ENCODE measurements at regions not wholly inside any gene's neighbourhood (a gene's known extent, or its start where the extent isn't known, plus 50 kb on each side); places are given as distances from the start of the nearest gene placed in this dataset.

GRCh38 chr6:140459209-140459608, 1084.8 kb upstream of the CITED2 start:
- in situ Hi-C loops (cut with MboI) (no loop called here), intact Hi-C loops (cut with micrococcal nuclease) (no loop called here)
- H3K9me1 ChIP-seq (ENCODE audit: control insufficient read depth, insufficient read depth, low read length): no peaks in the 10 kb centered on the region
- H3K9me3 ChIP-seq (replicated peaks; ENCODE audit: control insufficient read depth, insufficient read depth, low read depth, low read length): no peaks in the 10 kb centered on the region
- H3K4me1 ChIP-seq (replicated peaks in 1 of 2; ENCODE audit: control insufficient read depth in 2 of 2, insufficient read depth in 2 of 2, low read length in 2 of 2): no peaks in the 10 kb centered on the region
- ATAC-seq: no peak
- CTCF ChIA-PET (ENCODE audit: low intra/inter-chr PET ratio): no interaction called here
- no peak overlapping the region for H3K9ac ChIP-seq (ENCODE audit: insufficient read depth in 1 of 2, low read depth in 2 of 2, low read length in 2 of 2)
- H3K36me3 ChIP-seq (ENCODE audit: control insufficient read depth, insufficient read depth, low read length): no peaks in the 10 kb centered on the region
- WGBS (ENCODE audit: insufficient coverage, low coverage, missing lambda C conversion rate): 41% methylated on average over 2 of the region's 2 CpGs
- POLR2A ChIA-PET: interaction anchor here (1.5 kb wide), 1 partner anchor 31 kb away, joined by 5 read pairs; no protein-coding TSS in a partner anchor
- no TSS peak for BruUV-seq (replicated peaks)
- no peak overlapping the region for H3K4me3 ChIP-seq
- H3K4me2 ChIP-seq (ENCODE audit: insufficient read depth, low read length): no peak overlapping the region
- TF ChIP-seq ZNF778 (CRISPR knock-in tag; IDR thresholded peaks at IDR 0.05): no peak
- no peak for TF ChIP-seq BRD9 (IDR thresholded peaks at IDR 0.05; ENCODE audit: low read depth, partially characterized antibody)
- TF ChIP-seq RBM25 (IDR thresholded peaks at IDR 0.05; ENCODE audit: low read depth, low read length, severe bottlenecking): no peak
- H3K79me2 ChIP-seq (ENCODE audit: control insufficient read depth, insufficient read depth, low read length): no peaks in the 10 kb centered on the region
- H2AFZ ChIP-seq (ENCODE audit: low read depth, low read length): no peak overlapping the region
- DNase-seq (ENCODE audit: extremely low read depth in 1 of 4, low spot score in 3 of 4): no peak
- H4K20me1 ChIP-seq (replicated peaks; ENCODE audit: control insufficient read depth, insufficient read depth, low read length): no peaks in the 10 kb centered on the region
- H3K27me3 ChIP-seq (ENCODE audit: control insufficient read depth in 2 of 2, insufficient read depth in 2 of 2, low read length in 2 of 2): no peaks in the 10 kb centered on the region
- FAIRE-seq: no peak
- H3K27ac ChIP-seq (ENCODE audit: extremely low read depth, low read depth, low read length): no peak overlapping the region

GRCh38 chr6:140446241-140446640, 1071.8 kb upstream of the CITED2 start:
- Histone ChIP-seq H2AFZ (ENCODE audit: low read depth, low read length) (no peak overlapping the region), H3K4me1 (replicated peaks in 1 of 2; ENCODE audit: control insufficient read depth in 2 of 2, insufficient read depth in 2 of 2, low read length in 2 of 2) (no peaks in the 10 kb centered on the region), H3K9ac (ENCODE audit: insufficient read depth in 1 of 2, low read depth in 2 of 2, low read length in 2 of 2) (no peak overlapping the region), H3K4me3 (no peak overlapping the region), H3K9me3 (replicated peaks; ENCODE audit: control insufficient read depth, insufficient read depth, low read depth, low read length) (no peaks in the 10 kb centered on the region), H3K79me2 (ENCODE audit: control insufficient read depth, insufficient read depth, low read length) (no peaks in the 10 kb centered on the region), H3K27ac (ENCODE audit: extremely low read depth, low read depth, low read length) (no peak overlapping the region), H3K9me1 (ENCODE audit: control insufficient read depth, insufficient read depth, low read length) (no peaks in the 10 kb centered on the region), H3K27me3 (ENCODE audit: control insufficient read depth in 2 of 2, insufficient read depth in 2 of 2, low read length in 2 of 2) (no peaks in the 10 kb centered on the region), H4K20me1 (replicated peaks; ENCODE audit: control insufficient read depth, insufficient read depth, low read length) (no peaks in the 10 kb centered on the region), H3K4me2 (ENCODE audit: insufficient read depth, low read length) (no peak overlapping the region), H3K36me3 (ENCODE audit: control insufficient read depth, insufficient read depth, low read length) (no peaks in the 10 kb centered on the region)
- in situ Hi-C loops (cut with MboI): no loop called here
- CTCF ChIA-PET (ENCODE audit: low intra/inter-chr PET ratio): no interaction called here
- intact Hi-C loops (cut with micrococcal nuclease): no loop called here
- ATAC-seq (no peak), DNase-seq (ENCODE audit: extremely low read depth in 1 of 4, low spot score in 3 of 4) (no peak), FAIRE-seq (no peak)
- BruUV-seq (replicated peaks): no TSS peak
- POLR2A ChIA-PET: no interaction called here
- TF ChIP-seq ATF4 (CRISPR knock-in tag; IDR thresholded peaks at IDR 0.05) (no peak), DMBX1 (CRISPR knock-in tag; IDR thresholded peaks at IDR 0.05; ENCODE audit: borderline replicate concordance) (no peak)

All from K562 (cell line).